ENCODE measurements at regions not wholly inside any gene's neighbourhood (a gene's known extent, or its start where the extent isn't known, plus 50 kb on each side); places are given as distances from the start of the nearest gene placed in this dataset.

- no peak for DNase-seq (ENCODE audit: low spot score)
- ATAC-seq = no peak
- ChIA-PET CTCF (no interaction called here), POLR2A (no interaction called here)
- no peak overlapping the region for H3K4me3 Mint-ChIP-seq
- H3K27ac Mint-ChIP-seq = no peak overlapping the region
- no peaks in the 10 kb centered on the region; the same call in none of the 2 replicates for H3K27me3 Mint-ChIP-seq (ENCODE audit: low read depth)
- H3K9me3 Mint-ChIP-seq = no peaks in the 10 kb centered on the region
- TF ChIP-seq ATF3 (CRISPR knock-in tag; conservative IDR thresholded peaks at IDR 0.05) (no peak), ZNF281 (CRISPR knock-in tag; IDR thresholded peaks at IDR 0.05) (no peak), ELF4 (CRISPR knock-in tag; IDR thresholded peaks at IDR 0.05; ENCODE audit: low read depth) (no peak), E2F4 (CRISPR knock-in tag; IDR thresholded peaks at IDR 0.05; ENCODE audit: borderline replicate concordance, low read depth) (no peak), TEAD1 (CRISPR knock-in tag; IDR thresholded peaks at IDR 0.05) (no peak), JAZF1 (CRISPR knock-in tag; IDR thresholded peaks at IDR 0.05) (no peak), SP1 (CRISPR knock-in tag; conservative IDR thresholded peaks at IDR 0.05) (no peak), GABPB1 (CRISPR knock-in tag; IDR thresholded peaks at IDR 0.05) (no peak), ZBTB21 (CRISPR knock-in tag; IDR thresholded peaks at IDR 0.05; ENCODE audit: borderline replicate concordance) (no peak), GTF2I (CRISPR knock-in tag; conservative IDR thresholded peaks at IDR 0.05) (no peak), RORB (CRISPR knock-in tag; IDR thresholded peaks at IDR 0.05) (no peak), ZSCAN18 (CRISPR knock-in tag; IDR thresholded peaks at IDR 0.05) (no peak), MAX (CRISPR knock-in tag; IDR thresholded peaks at IDR 0.05) (no peak), FOXP1 (CRISPR knock-in tag; IDR thresholded peaks at IDR 0.05; ENCODE audit: borderline replicate concordance) (no peak), NR1H2 (CRISPR knock-in tag; IDR thresholded peaks at IDR 0.05) (no peak), SOX15 (CRISPR knock-in tag; IDR thresholded peaks at IDR 0.05) (no peak), FOXP4 (CRISPR knock-in tag; IDR thresholded peaks at IDR 0.05) (no peak), PRDM15 (CRISPR knock-in tag; IDR thresholded peaks at IDR 0.05) (no peak), ZNF671 (CRISPR knock-in tag; IDR thresholded peaks at IDR 0.05) (no peak), ZNF263 (CRISPR knock-in tag; IDR thresholded peaks at IDR 0.05; ENCODE audit: low read depth) (no peak)
- H3K36me3 Mint-ChIP-seq = no peaks in the 10 kb centered on the region
- H3K4me1 Mint-ChIP-seq = peaks cover 11% of the 10 kb centered on the region
Measured at GRCh38 chr2:105678346-105678745, 66.4 kb upstream of the NCK2 start.

Data from WTC11 (cell line).